GM19023 (cell line): ENCODE measurements at regions not wholly inside any gene's neighbourhood (a gene's known extent, or its start where the extent isn't known, plus 50 kb on each side); places are given as distances from the start of the nearest gene placed in this dataset.
"Not testable (repeated sequence)": the region's sequence is repeated elsewhere in the genome, so short reads cannot be mapped to it uniquely, and the experiment has no call there.

ENCODE experiments used
- ATAC-seq: cut with Tn5 transposase; IDR thresholded peaks from one replicate; pipeline ENCODE4 v1.9.1; 2021; ENCODE audit warnings: mild to moderate bottlenecking, moderate library complexity; ENCODE audit not compliant: unreplicated experiment

DNA sequence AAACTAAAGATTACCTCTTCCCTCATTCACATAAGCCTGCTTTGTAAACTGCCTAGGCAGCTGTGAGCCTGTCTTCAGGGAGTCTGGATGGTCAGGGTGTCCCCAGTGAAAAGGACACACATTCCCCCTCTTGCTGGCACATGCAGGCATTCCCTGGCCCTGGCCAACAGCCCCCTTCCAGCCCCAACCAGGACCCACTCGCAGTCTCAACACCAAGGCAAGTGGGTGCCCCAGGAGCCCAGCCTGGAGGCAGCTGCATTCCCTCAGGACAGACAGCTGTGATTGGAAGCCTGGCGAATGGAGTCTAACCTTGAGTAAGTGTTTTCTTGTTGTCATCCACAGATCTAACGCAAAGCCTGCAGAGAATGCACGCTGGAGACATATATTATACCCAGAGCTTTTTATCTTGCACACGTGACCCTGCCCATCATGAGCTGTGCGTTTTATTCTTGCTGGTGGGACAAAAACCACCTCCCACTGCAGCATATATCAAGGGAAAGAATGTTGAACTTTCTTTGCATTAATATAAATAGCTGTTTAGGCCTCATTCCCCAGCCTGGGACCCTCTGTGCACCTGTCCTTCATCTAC is 95.0 kb upstream of the LHX1 start:
- no peak for ATAC-seq

DNA sequence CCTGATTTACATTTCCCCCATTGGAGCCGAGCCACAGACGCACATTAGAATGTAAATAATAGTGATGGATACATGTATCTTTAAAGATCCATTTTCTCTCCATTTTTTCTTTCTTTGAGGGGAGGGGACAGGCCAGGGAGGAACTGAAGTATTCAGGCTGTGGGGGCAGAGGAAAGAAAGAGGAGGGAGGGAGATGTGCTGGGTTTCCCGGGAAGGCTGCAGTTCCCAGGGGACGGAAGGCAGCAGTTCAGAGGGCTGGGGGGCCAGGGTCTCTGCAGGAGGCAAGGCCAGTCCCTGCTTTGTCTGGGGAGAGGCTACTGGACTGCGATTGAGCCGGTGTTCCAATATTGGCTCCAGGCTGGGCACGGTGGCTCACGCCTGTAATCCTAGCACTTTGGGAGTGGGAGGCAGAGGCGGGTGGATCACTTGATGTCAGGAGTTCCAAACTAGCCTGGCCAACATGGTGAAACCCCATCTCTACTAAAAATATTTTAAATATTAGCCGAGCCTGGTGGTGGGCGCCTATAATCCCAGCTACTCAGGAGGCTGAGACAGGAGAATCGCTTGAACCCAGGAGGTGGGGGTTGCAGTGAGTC is 94.2 kb upstream of the LHX1 start:
- no peak for ATAC-seq

DNA sequence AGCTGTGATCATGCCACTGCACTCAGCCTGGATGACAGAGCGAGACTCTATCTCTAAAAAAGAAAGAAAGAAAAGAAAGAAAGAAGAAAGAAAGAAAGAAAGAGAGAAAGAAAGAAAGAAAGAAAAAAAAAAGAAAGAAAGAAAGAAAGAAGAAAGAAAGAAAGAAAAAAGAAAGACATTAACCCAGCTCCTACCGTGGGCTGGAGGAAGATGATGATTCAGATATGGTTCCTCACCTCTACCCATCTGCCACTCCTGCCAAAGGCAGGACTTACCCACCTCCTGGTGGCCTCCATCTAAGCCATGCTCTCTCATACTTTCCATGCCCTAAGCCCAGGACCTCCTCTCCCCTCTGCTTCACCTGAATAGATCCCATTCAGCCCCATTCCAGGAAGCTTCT is 93.3 kb upstream of the LHX1 start:
- no peak for ATAC-seq

- ATAC-seq = no peak
Measured at GRCh38 chr17:36844601-36845000, 92.7 kb upstream of the LHX1 start.

GRCh38 chr17:36845916-36846315 is 91.4 kb upstream of the LHX1 start:
- no peak for ATAC-seq

DNA sequence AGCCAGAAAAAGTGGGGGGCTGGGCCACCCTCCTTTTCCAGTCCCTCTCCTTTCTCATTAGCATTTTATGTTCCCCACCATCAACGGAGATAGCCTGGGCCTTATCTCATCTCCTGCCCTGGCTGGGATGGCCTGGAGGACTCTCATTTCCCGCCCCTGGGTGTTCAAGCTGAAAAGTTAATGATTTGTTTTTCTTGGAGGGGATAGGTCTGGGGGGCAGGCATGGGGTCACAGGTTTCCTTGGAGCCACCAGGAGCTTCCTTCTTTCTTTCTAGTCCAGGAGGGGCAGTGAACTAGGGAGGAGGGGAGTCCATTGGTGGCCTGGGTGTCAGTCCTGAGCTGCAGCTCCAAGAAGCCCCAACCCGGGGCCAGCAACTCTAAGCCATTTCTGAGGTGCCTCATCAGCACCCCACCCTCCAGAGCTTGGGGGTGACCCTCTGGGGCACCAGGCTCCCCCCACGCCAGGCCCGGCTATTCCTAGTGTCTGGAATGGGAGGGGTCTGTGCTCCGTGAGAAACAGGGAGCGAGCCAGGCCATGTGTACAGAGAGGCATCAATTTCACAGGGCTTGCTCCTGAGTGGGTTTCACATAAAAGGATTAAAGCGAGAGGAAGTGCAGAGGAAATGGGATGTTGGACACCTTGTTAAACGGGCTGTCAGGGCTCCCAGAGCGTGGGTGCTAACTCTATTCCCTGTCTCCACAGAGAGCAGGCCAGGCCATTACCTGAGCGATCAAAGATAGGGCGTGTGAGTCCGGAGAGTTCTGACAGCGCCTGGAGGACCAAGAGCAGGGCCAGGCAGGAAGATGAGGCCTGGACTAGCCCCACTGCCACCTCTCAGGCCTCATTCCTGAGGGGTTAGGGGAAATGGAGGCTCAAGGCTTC is 90.6 kb upstream of the LHX1 start:
- ATAC-seq = no peak

DNA sequence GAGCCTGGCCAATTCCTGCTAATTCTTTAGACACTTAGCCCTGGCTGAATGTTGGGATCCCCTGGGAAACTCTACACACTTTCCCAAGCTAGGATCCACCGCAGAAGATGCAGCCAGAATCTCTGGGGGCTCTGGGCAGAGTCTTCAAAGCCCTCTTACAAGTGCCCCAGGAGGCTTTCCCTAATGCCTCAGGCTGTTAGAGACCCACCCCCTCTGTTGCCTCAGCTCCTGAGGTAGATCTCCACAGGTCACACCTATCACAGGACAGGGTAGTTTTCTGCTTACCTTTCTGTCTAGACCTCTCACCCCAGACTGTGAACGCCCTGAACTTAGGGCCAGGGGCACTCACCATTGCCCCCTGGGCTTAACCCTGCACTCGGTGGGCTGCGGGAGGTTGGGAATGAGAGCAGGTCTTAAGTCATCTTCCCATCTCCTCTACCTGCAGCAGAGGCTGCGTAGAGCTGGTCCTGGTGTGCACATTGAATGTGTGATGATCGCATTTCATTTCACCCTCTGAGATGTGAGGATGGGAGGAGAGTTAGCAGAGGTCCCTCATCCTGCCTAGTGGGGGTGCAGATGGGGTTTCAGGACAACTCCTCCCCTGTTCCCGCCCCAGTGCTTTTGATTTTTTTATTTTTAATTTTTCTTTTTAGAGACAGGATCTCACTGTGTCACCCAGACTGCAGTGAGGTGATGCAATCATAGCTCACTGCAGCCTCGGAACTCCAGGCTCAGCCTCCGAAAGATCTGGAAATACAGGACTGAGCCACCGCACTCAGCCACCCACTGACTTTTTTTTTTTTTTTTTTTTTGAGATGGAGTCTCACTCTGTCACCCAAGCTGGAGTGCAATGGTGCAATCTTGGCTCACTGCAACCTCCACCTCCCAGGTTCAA is 89.0 kb upstream of the LHX1 start:
- ATAC-seq = no peak

DNA sequence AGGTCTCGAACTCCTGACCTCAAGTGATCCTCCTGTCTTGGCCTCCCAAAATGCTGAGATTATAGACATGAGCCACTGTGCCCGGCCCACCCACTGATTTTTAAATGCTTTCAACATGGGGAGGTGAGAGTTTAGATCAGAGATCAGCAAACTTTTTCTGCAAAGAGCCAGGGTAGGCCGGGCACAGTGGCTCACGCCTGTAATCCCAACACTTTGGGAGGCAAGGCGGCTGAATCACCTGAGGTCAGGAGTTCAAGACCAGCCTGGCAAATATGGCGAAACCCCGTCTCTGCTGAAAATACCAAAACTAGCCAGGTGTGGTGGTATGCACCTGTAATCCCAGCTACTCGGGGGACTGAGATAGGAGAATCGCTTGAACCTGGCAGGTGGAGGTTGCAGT is 88.3 kb upstream of the LHX1 start:
- not testable (repeated sequence) for ATAC-seq

DNA sequence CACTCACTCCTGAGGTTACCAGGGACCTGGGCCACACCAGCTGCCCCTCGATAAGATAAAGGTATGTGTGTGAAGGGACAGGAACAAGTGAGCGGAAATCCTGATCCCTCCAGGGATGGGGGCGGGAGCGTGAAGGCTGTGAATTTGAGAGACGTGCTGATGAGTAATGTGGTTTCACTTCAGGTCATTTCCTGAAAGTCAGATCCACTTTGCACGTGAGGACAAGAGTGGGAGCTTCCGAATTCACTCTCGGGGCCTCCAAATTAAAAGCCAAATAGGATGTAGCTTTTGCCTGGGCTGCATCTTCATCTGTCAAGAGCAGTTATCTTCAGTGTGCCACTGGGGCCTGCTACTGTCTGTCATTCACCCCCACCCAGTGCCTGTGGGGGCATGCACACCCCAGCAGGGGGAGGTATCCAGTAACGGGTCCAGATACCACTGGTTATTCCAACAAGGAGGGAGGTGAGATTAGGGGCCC is 87.4 kb upstream of the LHX1 start:
- no peak for ATAC-seq

DNA sequence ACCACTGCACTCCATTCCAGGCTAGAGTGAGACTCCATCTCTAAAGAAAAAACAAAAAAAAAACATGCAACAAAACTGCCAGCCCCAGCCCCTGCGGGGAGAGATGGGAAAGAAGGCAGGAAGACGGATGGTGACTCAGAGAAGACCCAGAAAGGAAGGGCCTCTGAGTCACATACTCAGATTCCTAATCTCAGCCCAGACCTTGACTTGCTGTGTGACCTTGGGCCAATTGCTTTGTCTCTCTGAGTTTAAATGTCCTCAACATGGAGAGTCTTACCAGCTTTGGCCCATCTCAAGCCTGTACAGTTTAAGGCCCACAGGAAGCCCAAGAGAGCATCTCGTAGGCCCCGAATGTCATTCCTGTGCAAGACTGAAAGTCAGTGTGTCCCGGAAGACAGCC is 86.5 kb upstream of the LHX1 start:
- no peak for ATAC-seq

- no peak for ATAC-seq
Measured at GRCh38 chr17:36851250-36851649, 86.0 kb upstream of the LHX1 start.

DNA sequence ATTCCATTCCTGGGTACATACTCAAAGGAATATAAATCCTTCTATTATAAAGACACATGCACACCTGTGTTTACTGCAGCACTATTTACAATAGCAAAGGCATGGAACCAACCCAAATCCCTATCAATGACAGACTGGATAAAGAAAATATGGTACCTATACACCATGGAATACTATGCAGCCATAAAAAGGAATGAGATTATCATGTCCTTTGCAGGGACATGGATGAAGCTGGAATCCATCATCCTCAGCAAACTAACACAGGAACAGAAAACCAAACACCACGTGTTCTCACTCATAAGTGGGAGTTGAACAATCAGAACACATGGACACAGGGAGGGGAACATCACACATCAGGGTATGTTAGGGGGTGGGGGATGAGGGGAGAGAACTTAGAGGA is 84.8 kb upstream of the LHX1 start:
- ATAC-seq = not testable (repeated sequence)

GRCh38 chr17:36854982-36855381 is 82.3 kb upstream of the LHX1 start:
- ATAC-seq = no peak

DNA sequence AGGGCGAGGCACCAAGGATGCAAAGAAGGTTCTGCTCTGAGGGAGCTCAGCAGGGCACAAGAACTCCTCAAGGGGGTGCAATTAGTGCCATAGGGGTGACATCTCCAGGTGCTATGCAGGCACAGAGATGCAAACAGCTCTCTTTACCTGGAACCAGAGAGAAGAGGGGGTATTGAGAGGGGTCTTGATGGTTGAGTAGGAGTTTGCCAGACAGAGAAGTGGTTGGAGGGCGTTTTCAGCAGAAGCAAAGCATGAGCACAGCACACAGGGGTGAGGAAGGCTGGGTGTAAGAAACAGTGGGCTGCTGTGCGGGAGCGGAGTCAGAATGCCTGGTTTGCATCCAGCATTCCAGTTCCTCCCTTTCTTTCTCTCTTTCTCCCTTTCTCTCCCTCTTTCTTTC is 81.8 kb upstream of the LHX1 start:
- ATAC-seq = no peak

DNA sequence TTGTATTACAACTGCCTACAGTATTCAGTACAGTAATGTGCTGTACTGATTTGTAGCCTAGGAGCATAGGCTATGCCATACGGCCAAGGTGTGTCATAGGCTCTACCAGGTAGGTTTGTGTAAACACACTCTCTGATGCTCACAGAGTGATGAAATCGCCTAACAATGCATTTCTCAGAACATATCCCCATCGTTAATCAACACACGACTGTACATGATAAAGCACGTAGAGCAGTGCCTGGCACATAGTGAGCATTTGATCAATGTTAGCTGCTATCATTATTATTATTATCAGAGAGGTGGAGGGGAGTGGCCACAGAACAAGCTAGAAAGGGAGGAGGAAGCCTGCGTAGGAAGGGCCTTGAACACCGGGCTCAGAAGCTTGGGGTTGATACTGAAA is 81.1 kb upstream of the LHX1 start:
- no peak for ATAC-seq

DNA sequence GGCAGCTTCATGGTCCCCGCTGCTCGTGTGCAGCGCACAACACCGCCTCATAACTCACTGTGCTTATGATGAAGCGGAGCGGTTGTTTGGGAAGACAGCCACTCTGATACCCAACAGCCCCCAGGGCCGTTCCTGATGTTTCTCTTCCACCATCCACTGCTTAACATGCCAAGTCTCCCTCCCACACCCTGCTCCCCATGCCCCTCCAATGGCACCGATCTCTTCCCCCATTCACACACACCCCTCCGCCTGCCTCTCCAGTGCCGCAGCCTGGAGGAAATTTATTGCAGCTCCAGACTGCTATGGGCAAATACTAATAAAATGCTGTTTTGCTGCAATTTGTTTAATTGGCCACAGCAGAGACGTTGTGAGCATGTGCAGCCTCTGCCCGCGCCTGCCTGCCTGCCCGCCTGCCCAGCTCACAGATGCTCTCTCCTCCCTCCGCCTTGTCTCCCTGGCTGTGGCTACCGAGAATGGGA is 80.3 kb upstream of the LHX1 start:
- no peak for ATAC-seq

DNA sequence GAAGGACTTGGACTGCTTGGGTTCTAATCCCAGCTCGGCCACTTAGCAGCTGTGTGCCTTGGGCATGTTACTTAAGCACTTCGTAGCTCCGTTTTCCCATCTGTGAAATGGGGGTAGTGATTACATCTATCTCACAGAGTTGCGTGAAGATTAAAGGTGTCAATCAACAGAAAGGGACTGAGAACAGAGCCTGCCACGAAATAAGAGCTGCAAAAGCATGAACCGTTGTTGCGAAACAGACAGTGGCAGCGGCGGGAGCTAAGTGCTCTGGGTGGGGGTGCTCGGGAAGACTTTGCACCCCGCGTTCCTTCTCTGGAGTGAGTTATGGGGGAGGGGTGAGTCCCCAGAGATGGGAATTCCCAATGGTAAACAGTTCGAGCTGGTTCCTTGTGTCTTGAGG is 79.6 kb upstream of the LHX1 start:
- no peak for ATAC-seq

DNA sequence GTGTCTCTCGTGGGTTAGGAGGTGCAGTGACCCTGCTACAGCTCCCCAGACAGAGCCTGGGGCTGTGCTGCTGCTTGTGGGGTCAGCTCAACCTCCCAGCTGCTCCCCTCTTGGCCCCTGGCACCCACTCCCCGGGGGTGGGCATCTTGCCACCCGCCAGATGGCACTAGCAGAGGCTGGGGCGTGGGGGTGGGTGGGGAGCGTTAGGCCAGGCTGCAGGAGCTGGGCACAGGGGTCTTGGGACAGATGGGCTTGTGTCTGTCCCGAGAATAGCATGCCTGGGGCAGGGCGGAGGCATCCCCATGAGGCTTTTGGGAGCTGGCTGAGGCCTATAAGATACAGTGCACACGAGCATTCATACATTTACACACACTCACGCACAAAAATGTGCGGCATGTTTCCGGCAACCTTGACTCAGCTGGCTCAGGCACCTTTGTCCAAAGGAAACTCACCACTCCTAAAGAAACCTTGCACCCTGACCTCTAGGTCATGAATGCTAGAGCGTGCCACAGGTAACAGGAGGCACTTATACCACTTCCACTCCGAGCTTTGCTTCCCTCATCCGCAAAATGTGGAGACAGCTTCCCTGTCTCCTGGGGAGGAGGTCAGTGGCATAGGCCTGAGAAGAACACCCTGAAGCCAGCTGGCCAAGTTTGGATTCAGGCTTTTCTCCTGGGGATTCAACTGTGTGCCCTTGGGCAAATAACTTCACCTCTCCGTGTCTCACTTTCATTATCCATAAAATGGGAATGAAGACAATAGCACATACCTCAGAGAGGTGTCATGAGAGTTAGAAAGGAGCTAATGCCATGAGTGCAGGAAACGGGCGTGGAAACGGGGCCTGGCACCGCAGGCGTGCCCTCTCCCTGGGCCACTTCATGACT is 78.9 kb upstream of the LHX1 start:
- ATAC-seq = no peak

- ATAC-seq = no peak
Measured at GRCh38 chr17:36859003-36859300, 78.3 kb upstream of the LHX1 start.

DNA sequence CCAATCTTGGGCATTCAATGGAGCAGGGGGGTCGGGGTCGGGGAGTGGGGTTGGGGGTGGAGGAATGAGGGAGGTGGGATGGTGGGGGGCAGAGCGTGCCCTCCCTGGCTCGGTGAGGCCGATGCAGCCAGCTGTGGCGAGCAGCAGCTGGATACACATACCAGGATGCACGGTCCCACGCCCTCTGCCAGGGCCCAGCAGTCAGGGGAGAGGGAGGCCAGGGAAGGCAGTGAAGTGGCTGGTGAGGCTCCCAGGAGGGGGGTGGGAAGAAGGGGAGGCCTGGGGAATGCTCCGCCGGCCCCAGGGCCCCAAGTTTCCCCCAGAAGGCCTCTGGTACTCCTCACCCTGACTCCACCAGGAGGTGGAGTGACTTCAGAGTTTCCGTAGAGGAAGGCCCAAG is 77.6 kb upstream of the LHX1 start:
- ATAC-seq = no peak
